Kidney tubule cell (primary cell): ENCODE measurements at regions not wholly inside any gene's neighbourhood (a gene's known extent, or its start where the extent isn't known, plus 50 kb on each side); places are given as distances from the start of the nearest gene placed in this dataset.
"Not testable (repeated sequence)": the region's sequence is repeated elsewhere in the genome, so short reads cannot be mapped to it uniquely, and the experiment has no call there.

Source experiments
- DNase-seq: peaks from one replicate; pipeline ENCODE4 v3.0.0-alpha.2; 2018; ENCODE audit warnings: low spot score

GRCh38 chr14:51444353-51445000 lies 204.4 kb downstream of the TMX1 start:
- peak; percentile 50 for DNase-seq

GRCh38 chr14:51445001-51445390 lies 204.9 kb downstream of the TMX1 start:
- DNase-seq: no peak

GRCh38 chr14:51446771-51447170 lies 204.9 kb upstream of the FRMD6 start:
- DNase-seq: no peak

- no peak for DNase-seq
Observed at GRCh38 chr14:51447411-51447810, 204.3 kb upstream of the FRMD6 start.

- peak; percentile 91 for DNase-seq
Observed at GRCh38 chr14:51448831-51449670, 202.7 kb upstream of the FRMD6 start.

- no peak for DNase-seq
Observed at GRCh38 chr14:51449681-51450080, 202.0 kb upstream of the FRMD6 start.

GRCh38 chr14:51451561-51451960 lies 200.1 kb upstream of the FRMD6 start:
- no peak for DNase-seq

GRCh38 chr14:51453869-51454268 lies 197.8 kb upstream of the FRMD6 start:
- peak; percentile 83 for DNase-seq

- DNase-seq: no peak
Observed at GRCh38 chr14:51454351-51454750, 197.4 kb upstream of the FRMD6 start.

- DNase-seq: no peak
Observed at GRCh38 chr14:51455041-51455835, 196.5 kb upstream of the FRMD6 start.

GRCh38 chr14:51457843-51458562 lies 193.7 kb upstream of the FRMD6 start:
- peak; percentile 33 for DNase-seq

- peak; percentile 87 for DNase-seq
Observed at GRCh38 chr14:51458563-51458955, 193.2 kb upstream of the FRMD6 start.

GRCh38 chr14:51460011-51460410 lies 191.7 kb upstream of the FRMD6 start:
- DNase-seq: no peak

GRCh38 chr14:51462182-51462581 lies 189.5 kb upstream of the FRMD6 start:
- no peak for DNase-seq

GRCh38 chr14:51462706-51463105 lies 189.0 kb upstream of the FRMD6 start:
- no peak for DNase-seq

GRCh38 chr14:51463461-51463860 lies 188.2 kb upstream of the FRMD6 start:
- no peak for DNase-seq

GRCh38 chr14:51464411-51464810 lies 187.3 kb upstream of the FRMD6 start:
- no peak for DNase-seq

GRCh38 chr14:51465486-51465885 lies 186.2 kb upstream of the FRMD6 start:
- no peak for DNase-seq

GRCh38 chr14:51467392-51467791 lies 184.3 kb upstream of the FRMD6 start:
- DNase-seq: not testable (repeated sequence)

GRCh38 chr14:51468523-51468922 lies 183.2 kb upstream of the FRMD6 start:
- DNase-seq: no peak

GRCh38 chr14:51472881-51473280 lies 178.8 kb upstream of the FRMD6 start:
- peak; percentile 87 for DNase-seq

GRCh38 chr14:51473351-51473750 lies 178.4 kb upstream of the FRMD6 start:
- no peak for DNase-seq
